Lower leg skin (tissue), 4 donors: ENCODE measurements at regions not wholly inside any gene's neighbourhood (a gene's known extent, or its start where the extent isn't known, plus 50 kb on each side); places are given as distances from the start of the nearest gene placed in this dataset.

Source experiments
- DNase-seq, 2 donors: peaks; one replicate each; pipeline ENCODE4 v3.0.0-alpha.2; 2019; ENCODE audit warnings: low spot score in 2 of 2
- H3K4me3 ChIP-seq: fragments of 200-600 bp; sonication (generic); 2 replicates; pipeline ENCODE4 v1.5.1; 2017; ENCODE audit warnings: mild to moderate bottlenecking, low read depth; ENCODE audit not compliant: poor library complexity, severe bottlenecking
- POLR2A ChIP-seq, 2 donors: fragments of 450-650 bp; IDR thresholded peaks; one replicate each; pipeline ENCODE4 v1.6.1; 2016 to 2017; ENCODE audit warnings: antibody characterized with exemption in 2 of 2, mild to moderate bottlenecking in 1 of 2, moderate library complexity in 1 of 2
- WGBS, 2 donors: methylation state at CpG; one replicate each; pipeline ENCODE4 v1.1.5; 2018; 5-methylcytosine and 5-hydroxymethylcytosine counted together
- intact Hi-C: fragments of 100-400 bp; cut with DNase I; formaldehyde crosslinking; loops from one replicate; pipeline ENCODE4 v1.15.0; 2023; ENCODE audit warnings: low total_unique reads
- TF ChIP-seq, protein P1 (sequence below), 3 donors: fragments of 450-650 bp; IDR thresholded peaks; one replicate each; pipeline ENCODE4 v1.5.1; 2016; ENCODE audit warnings: antibody characterized with exemption in 3 of 3, mild to moderate bottlenecking in 3 of 3, moderate library complexity in 2 of 3

DNA sequence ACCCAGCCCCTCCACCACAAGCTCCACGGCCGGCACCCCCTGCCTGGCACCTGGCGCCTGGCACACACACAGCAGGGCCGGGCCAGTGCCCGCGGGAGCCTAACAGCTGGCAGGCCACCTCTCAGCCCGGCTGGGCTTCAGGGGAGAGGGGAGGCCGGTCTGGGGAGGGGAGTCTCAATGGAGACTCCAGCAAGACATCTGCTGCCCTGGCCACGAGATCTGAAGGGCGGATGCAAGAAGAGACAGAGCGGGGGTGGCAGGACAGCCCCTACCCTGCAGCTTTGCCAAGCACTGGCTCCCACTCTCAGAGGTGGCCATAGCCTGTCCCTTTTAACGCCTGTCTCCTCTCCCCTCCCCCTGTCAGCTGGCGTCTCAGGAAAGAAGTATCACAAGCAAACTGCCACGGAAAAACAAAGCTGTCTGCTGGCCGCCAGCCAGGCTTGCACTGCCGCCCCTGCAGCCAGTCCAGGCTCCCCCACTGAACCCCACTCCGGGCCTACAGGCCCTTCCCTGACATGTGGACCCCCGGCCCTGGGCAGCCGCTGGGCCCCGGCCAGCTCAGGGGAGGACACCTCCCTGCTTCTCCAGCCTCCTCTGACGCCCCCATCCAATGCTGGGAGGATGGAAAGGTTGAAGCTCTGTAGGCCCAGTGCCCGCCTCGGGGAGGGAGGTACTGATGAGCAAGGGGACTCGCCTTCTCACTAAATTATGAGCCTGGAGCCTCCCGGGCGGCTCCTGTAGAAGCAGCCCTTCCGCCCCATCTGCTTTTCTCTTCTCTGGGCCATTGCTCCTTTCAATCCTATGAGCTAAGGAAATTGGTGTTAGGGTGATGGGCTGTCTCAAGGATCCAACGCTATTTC lies 178.4 kb downstream of the ARHGAP12 start:
- TF ChIP-seq POLR2A (IDR thresholded peaks at IDR 0.05), result no peak
- TF ChIP-seq, protein P1, sequence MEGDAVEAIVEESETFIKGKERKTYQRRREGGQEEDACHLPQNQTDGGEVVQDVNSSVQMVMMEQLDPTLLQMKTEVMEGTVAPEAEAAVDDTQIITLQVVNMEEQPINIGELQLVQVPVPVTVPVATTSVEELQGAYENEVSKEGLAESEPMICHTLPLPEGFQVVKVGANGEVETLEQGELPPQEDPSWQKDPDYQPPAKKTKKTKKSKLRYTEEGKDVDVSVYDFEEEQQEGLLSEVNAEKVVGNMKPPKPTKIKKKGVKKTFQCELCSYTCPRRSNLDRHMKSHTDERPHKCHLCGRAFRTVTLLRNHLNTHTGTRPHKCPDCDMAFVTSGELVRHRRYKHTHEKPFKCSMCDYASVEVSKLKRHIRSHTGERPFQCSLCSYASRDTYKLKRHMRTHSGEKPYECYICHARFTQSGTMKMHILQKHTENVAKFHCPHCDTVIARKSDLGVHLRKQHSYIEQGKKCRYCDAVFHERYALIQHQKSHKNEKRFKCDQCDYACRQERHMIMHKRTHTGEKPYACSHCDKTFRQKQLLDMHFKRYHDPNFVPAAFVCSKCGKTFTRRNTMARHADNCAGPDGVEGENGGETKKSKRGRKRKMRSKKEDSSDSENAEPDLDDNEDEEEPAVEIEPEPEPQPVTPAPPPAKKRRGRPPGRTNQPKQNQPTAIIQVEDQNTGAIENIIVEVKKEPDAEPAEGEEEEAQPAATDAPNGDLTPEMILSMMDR (IDR thresholded peaks at IDR 0.05), result no peak
- intact Hi-C loops, result no loop called here
- 42% methylated on average over 24 to 25 of the region's 28 CpGs for WGBS, 2 donors
- no peak overlapping the region for H3K4me3 ChIP-seq
- DNase-seq, result peak in 1 of 2 donors; percentile 91

DNA sequence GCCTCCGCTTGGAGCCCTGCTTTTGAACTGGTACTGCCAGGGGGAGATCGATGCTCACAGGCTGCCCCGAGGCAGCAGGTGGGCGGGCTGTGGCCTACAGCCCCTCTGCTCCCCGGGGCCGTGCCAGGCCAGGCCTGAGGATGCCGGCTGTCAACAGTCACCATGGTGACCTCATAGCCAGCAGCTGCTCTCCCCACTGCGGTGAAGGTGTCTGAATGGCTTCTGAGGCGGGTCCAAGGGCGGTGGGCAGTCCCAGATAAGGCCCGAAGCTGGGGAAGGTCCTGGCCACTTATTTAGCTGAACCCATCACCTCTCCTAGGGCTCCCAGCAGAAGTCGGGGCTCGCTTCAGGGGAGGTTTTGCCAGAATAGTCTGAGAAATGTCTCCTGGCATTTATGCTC lies 179.3 kb downstream of the ARHGAP12 start:
- no peak overlapping the region for H3K4me3 ChIP-seq
- WGBS, 2 donors, result 80 to 90% methylated on average over 10 to 12 of the region's 13 CpGs
- no peak for TF ChIP-seq POLR2A (IDR thresholded peaks at IDR 0.05)
- TF ChIP-seq, protein P1 (IDR thresholded peaks at IDR 0.05), result no peak
- DNase-seq, result no peak
- intact Hi-C loops, result no loop called here

DNA sequence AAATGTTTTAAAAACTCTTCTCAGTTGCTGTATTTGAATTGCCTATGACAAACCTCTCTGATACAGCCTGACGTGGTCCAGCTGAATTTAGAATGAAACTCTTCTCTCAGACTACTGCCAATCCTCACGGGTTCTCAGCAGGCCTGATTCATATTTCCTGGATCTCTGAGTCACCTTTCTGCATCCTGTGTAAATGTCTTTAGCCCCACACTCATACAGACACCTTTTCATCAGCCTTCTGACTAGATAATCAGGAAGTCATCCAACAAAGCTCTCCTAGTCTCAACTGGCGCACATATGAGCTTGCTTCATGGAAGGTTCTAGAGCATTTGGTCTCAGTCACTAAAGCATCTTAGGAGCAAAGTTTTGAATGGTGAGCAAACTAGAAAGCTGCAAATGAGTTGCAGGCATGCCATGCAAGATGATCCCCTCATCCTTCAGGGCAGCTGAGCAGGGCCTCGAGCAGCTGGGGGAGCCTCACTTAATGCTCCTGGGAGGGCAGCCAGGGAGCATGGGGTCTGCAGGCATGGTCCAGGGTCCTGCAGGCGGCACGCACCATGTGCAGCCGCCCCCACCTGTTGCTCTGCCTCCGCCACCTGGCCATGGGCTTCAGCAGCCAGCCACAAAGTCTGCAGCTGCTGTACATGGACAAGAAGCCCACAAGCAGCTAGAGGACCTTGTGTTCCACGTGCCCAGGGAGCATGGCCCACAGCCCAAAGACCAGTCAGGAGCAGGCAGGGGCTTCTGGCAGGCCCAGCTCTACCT lies 182.8 kb downstream of the ARHGAP12 start:
- 45 to 79% methylated on average over 4 to 8 of the region's 9 CpGs for WGBS, 2 donors
- intact Hi-C loops, result no loop called here
- TF ChIP-seq, protein P1 (IDR thresholded peaks at IDR 0.05), result no peak
- no peak for TF ChIP-seq POLR2A (IDR thresholded peaks at IDR 0.05)
- no peak overlapping the region for H3K4me3 ChIP-seq
- no peak for DNase-seq

DNA sequence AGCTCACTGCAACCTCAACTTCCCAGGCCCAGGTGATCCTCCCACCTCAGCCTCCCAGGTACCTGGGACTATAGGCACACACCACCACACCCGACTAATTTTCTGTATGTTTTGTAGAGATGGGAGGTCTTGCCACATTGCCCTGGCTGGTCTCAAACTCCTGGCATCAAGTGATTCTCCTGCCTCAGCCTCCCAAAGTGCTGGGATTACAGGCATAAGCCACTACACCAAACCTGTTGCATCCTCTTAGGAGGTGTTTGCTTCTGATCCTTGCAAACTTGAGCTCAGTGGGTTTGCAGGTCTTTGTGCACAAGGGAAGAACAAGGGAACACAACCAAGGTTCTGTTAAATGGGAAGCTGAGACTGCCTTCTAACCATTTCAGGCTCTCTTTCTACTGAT lies 184.6 kb downstream of the ARHGAP12 start:
- H3K4me3 ChIP-seq, result no peak overlapping the region
- no peak for DNase-seq
- TF ChIP-seq POLR2A (IDR thresholded peaks at IDR 0.05), result no peak
- TF ChIP-seq, protein P1 (IDR thresholded peaks at IDR 0.05), result no peak
- WGBS, 2 donors, result 100% methylated on average over 1 of the region's 1 CpG
- intact Hi-C loops, result no loop called here

DNA sequence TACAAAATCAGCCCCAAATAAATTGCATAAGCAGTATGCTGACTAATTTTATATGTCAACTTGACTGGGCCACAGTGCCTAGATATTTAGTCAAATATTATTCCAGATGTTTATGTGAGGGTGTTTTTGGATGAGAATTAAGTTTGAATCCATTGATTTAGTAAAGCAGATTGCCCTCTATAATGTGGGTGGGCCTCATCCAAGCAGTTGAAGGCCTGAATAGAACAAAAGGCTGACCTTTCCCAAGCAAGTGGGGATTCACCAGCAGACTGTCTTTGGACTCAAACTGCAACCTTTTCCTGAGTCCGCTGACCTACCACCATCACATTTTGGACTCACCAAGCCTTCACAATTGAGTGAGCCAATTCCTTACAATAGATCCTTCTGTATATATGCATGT lies 186.4 kb downstream of the ARHGAP12 start:
- DNase-seq, result no peak
- intact Hi-C loops, result no loop called here
- 95 to 96% methylated on average over 1 of the region's 1 CpG for WGBS, 2 donors
- TF ChIP-seq, protein P1 (IDR thresholded peaks at IDR 0.05), result no peak
- TF ChIP-seq POLR2A (IDR thresholded peaks at IDR 0.05), result no peak
- H3K4me3 ChIP-seq, result no peak overlapping the region
